ENCODE measurements at regions not wholly inside any gene's neighbourhood (a gene's known extent, or its start where the extent isn't known, plus 50 kb on each side); places are given as distances from the start of the nearest gene placed in this dataset.

DNA sequence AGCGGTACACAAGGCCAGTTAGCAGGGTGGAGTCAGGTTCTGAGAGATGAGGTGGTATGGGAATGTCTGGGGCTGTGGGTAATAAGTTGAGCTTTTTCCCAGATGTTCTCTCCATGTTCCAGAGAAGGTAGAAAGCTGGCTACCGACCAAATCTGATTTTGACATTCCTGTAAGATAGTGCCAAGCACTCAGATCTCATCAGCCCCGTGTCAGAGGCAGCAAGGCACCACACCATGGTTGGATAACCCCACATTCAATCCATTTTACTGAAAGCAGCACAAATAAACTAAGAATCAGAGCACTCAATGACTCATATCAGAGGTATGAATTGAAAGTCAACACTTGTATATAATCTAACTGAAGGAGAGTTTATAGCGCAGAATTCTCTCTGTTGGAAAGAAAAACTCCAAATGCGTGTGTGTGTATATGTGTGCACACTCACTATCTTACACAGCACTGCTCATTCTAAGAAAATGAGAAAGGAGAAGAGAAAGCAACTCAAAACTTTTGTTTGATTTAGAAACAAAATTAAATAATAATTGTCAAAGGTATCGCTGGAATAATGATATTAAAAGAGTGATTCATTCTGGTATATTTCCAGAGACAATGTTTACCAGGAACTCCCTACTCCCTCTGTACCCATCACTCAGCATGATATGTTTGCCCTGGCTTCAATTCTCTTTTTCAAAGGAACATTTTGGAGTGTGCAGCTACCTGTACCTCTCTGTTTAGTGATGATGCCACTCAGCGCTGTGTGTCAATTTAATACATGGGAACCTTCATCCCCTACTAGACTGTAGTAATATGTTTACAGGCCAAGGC, 375.1 kb upstream of the ID2 start:
- in situ Hi-C loops (cut with HindIII; ENCODE audit: low sequenced_read_pairs) = no loop called here

GRCh38 chr2:8307606-8308180, 374.2 kb upstream of the ID2 start:
- in situ Hi-C loops (cut with HindIII; ENCODE audit: low sequenced_read_pairs) = no loop called here

GRCh38 chr2:8309131-8309530, 372.7 kb upstream of the ID2 start:
- in situ Hi-C loops (cut with HindIII; ENCODE audit: low sequenced_read_pairs) = no loop called here

DNA sequence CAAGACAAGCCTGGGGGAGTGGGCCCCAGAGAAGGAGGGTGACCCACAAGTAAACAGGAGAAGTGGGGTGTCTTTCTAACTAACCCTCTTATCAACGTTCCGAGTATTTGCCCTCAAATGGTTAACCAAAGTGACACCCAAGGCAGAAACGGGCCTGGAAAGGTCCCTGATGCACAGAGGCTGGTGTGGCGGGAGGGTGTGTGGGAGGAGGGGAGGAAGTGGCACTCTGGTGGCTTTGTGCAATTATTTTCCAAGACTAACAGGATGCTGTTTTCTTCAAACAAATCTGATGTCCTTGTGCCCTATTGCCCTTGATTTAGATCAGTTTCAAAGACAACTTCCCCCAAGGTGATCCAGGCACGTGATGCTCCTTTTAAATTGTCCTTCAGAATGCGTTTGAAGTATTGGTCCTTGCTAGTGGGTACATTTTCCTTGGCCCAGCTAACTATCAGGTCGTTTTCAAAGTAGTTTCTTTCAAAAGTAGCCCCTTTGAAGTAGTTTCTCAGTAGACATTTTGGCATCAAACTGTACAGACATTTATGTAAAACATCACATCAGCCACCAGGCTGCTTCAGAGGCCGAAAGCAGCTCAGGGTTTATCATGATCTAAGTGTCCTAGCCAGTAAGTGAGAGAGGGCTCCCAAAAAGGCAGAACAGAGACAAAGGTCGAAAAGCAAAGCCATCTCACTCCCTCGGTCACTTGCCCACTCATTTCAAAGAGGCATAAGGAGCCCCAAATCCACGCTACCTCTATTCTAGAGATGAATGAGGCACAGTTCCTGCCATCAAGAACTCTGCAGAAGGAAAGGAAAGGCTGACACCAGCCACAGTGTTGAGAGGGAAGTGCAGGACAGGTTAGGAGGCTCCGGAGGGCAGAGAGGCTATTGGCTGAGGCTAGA, 371.1 kb upstream of the ID2 start:
- in situ Hi-C loops (cut with HindIII; ENCODE audit: low sequenced_read_pairs) = no loop called here

DNA sequence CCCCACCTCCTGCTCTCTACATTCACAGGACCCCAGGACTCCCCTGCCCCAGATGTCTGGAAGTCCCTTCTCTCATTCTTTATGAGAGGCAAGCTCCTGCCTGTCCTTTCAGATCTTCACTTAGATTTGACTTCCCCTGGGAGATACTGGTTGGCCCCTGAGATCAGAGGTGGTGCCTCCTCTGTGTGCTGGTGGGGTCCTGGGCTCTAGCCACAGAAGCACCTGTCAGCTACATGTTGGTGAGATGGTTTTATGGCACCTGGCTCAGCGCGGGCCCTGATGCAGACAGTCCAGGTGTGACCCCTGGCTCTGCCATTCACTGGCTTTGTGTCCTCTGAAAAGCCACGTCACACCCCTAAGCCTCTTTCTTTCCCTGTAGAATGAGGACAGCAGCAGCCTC, 369.6 kb upstream of the ID2 start:
- in situ Hi-C loops (cut with HindIII; ENCODE audit: low sequenced_read_pairs) = no loop called here

GRCh38 chr2:8312861-8313830, 368.7 kb upstream of the ID2 start:
- in situ Hi-C loops (cut with HindIII; ENCODE audit: low sequenced_read_pairs) = no loop called here

DNA sequence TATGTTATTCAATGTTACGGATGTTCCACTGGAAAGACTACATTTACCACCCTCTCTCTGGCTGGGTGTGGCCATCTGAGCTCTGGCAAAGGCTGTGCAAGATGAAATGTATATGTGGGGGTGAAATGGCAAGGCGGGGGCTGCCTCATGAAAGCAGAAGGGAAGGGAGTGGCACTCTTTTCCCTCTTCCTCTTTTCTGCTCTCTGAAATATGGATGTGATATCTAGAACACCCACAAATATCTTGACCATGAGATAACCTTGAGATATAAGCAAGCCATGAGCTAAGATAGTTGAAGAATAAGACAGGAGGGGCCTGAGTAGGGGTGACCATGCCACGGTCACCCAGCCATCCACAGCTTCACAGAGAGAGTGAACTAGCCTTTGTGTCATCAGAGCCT, 367.8 kb upstream of the ID2 start:
- in situ Hi-C loops (cut with HindIII; ENCODE audit: low sequenced_read_pairs) = no loop called here

- in situ Hi-C loops (cut with HindIII; ENCODE audit: low sequenced_read_pairs) = no loop called here
Measured at GRCh38 chr2:8315531-8316165, 366.2 kb upstream of the ID2 start.

GRCh38 chr2:8316356-8316755, 365.5 kb upstream of the ID2 start:
- in situ Hi-C loops (cut with HindIII; ENCODE audit: low sequenced_read_pairs) = no loop called here

DNA sequence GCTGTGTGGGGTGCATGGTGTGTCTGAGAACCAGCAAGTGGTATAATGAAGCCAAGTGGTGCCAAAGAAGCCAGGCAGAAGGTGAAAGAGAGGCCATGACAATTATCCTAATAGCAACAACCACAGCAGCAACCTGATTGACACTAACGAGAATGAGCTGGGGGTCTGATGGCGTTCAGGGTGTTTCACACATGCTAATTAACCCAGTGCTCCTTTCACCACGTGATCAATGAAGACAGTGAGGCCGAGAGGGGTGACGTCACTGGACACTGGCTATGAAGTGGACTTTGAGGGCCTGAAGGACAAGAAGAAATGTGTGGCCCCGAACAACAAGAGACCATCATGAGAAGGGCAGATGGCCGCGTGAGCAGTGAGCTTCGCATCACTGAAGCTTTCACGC, 364.4 kb upstream of the ID2 start:
- in situ Hi-C loops (cut with HindIII; ENCODE audit: low sequenced_read_pairs) = no loop called here

DNA sequence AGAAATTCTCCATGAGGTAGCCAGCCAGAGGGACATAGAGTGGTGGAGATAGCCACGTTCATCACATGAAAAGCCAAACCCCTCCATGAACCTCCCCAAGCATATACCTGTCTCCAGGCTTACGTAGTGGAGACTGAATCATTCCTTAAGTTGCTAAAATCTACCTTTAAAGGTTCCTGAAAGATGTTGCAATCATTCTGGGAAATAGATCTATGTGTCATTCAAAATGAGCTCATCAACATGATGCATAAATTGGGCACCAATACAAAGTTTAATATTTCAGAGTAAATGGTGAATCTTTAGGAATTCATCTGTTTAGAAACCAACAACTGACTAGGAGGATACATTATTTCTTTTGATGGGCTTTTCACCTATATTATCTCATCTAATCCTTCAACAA, 362.6 kb upstream of the ID2 start:
- in situ Hi-C loops (cut with HindIII; ENCODE audit: low sequenced_read_pairs) = no loop called here

DNA sequence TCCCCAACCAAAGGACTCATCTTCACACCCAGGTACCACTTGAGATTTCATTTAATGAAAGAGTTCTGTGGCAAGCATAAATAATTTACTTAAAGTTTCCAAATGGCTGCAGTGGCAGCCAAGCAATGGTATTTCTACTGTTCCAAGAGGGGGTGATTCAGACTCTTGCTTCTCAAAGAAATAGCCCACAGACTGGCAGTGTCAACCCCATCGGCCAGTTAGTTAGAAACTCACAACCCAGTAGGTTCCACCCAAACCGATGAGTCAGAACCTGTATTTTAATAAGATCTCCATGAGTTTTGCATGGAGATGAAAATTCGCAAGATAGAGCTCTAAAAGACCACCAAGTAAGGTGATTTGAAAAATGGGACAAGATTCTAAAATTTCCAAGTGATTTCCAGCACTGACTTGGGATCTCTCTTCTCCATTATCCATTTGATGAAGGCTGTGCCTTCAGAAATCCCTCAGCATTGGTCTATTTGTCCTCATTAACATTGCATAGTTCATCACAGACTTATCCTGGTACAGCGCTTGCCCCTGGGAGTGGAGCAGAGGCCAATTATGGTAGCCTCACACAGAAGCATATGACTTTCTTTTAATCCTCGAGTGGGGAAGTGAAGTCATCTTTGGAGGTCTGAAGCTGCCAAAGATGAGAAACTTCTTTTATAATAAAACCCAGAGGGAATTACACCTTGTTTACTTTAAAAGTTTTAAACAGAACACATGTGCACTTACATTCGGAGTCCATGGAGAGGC, 361.4 kb upstream of the ID2 start:
- in situ Hi-C loops (cut with HindIII; ENCODE audit: low sequenced_read_pairs) = no loop called here

GRCh38 chr2:8322634-8323033, 359.2 kb upstream of the ID2 start:
- in situ Hi-C loops (cut with HindIII; ENCODE audit: low sequenced_read_pairs) = no loop called here

DNA sequence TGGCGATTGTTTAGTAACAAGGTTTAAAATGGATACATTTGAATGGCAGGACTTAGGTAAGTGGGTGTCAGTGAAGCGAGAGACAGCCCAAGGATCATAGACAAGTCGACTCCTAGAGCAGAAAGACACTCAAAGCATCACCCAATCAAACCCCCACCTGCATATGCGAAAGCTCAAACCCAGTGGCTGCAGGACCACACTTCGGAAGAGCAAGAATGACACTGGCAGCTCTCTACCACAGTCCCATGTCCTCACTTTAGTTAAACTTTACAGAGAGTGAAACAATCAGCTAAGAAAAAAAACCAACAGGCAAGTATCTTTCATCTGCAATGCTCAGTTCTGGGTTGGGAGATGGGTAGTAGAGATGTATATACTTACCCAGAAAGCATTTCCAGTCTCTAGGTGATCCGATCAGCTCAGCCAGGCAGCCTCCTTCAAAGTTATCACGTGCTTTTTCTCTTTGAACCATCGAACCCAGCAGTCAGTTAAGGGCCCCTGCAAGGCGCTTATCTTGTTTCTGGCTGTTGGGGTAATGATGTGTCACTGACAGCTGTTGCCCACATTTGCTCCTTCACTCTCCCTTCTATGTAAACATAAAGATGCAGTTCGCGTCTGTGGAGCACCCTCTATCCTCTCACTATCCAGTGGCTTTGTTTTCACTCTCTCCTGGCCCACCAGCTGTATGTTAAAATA, 357.5 kb upstream of the ID2 start:
- in situ Hi-C loops (cut with HindIII; ENCODE audit: low sequenced_read_pairs) = no loop called here

DNA sequence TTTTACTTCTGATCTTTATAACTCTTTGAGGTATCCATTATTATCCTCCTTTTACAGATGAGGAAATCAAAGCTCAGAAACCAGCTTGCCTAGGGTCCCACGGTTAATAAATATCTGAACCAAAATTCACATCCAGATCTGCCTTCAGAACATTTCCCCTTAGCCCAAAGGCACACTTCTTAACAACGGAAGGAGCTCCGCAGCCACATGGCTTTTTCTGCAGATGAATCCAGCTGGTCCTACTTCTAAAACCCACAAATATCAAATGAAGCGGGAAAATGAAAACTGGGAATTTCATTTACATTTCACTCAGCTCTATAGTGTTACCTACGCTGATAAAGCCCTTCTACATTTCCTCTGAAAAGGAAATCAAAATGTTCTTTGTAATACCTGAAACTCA, 357.0 kb upstream of the ID2 start:
- in situ Hi-C loops (cut with HindIII; ENCODE audit: low sequenced_read_pairs) = no loop called here

DNA sequence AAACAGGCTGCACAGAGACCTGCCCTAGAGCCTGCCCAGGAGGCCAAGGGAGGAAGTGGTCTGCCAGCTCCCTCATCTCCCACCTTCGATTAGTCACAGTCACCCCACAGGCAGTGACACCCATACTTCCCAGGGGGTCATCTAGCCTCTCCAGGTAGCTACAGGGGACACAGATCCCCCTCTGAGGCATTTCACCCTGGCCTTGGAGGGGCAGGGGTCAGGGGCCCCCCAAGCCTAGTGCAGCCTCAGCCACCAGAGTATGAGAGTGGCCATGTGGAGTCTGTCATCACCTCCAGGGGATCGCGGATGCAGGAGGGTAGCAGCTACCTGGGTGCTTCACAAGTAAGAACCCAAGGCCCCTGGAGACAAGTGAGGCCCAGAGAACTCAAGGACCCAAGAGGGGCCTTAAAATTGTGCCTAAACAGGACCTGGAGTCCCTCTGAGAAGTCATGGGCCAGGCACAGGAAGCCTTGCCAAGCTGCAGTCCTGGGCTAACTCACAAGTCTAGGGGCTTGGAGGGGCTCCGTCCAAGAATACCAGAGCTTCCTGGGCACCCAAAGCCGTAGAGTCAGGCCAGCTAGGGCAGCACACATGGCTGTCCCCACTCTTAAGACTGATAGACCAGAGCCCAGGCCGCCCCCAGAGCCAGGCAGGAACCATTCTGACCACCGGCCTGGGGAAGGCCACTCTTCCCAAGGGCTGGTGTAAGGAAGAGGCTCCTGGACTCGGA, 354.3 kb upstream of the ID2 start:
- in situ Hi-C loops (cut with HindIII; ENCODE audit: low sequenced_read_pairs) = no loop called here

GRCh38 chr2:8328217-8328616, 353.6 kb upstream of the ID2 start:
- in situ Hi-C loops (cut with HindIII; ENCODE audit: low sequenced_read_pairs) = no loop called here
